GM13977 (cell line): ENCODE measurements at regions not wholly inside any gene's neighbourhood (a gene's known extent, or its start where the extent isn't known, plus 50 kb on each side); places are given as distances from the start of the nearest gene placed in this dataset.

ENCODE experiments used
- DNase-seq: peaks from one replicate; pipeline ENCODE4 v3.0.0; 2012; ENCODE audit warnings: low spot score
- CTCF ChIP-seq: IDR thresholded peaks from 2 replicates; pipeline ENCODE4 v1.5.1; 2012; ENCODE audit warnings: mild to moderate bottlenecking, control low read depth; ENCODE audit not compliant: insufficient read depth; ENCODE audit errors: extremely low read depth, missing control alignments
- in situ Hi-C: fragments of 300-500 bp; cut with MboI; formaldehyde crosslinking; loops from one replicate; pipeline ENCODE4 v1.12.0; 2022; ENCODE audit warnings: low sequenced_read_pairs, low pct_unique_long_range_greater_than_20kb, mixed read lengths, inconsistent platforms; ENCODE audit not compliant: unreplicated experiment

GRCh38 chr1:234961456-234962339 is 166.9 kb downstream of the TOMM20 start:
- in situ Hi-C loops = no loop called here
- no peak for TF ChIP-seq CTCF
- peak; percentile 67 for DNase-seq

GRCh38 chr1:234960722-234961455 is 167.7 kb downstream of the TOMM20 start:
- in situ Hi-C loops = no loop called here
- no peak for TF ChIP-seq CTCF
- DNase-seq = no peak

DNA sequence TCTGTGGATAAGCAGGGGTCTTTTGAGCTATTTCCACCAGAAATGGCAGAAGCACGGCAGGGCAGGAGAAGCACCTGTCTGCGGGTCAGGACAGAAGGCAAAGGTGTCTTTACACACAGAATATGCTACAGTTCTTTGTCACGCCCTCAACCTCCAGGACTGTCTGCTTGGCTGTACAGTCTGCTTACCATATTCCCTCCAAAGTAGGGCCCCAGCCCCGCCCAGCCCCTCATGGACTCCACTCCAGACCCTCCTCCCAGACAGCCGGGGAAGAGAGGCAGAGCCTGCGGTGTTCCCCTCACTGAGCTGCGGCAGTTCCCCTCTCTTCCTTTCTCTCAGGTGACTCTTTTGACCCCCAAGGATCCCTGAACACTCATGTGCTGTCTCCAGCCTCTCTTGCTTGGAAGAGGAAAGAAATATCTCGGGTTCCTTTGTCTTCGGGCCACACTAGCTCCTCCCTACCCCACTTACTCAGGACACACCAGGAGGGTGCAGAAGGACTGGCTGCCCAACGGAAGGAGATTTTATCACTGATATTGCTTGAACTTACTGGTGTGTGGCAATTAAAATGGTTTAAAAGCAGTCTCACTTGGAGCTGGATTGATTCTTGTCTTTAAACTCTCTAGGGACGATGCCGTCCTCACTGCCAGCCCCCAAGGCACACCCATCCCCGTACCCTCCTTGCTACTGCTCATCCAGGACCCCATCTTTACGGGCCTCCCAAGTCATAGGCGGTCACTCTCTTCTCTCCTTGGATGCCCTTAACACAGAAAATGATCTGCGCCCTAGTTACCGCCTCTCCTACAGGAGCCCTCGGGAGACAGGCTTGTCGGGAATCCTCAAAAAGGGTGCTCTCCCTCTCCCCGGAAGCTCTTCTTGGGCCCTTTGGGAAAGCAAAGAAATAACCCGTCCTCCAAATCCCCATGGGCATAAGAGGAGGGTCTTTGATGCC is 169.7 kb downstream of the TOMM20 start:
- no peak for TF ChIP-seq CTCF
- in situ Hi-C loops = no loop called here

DNA sequence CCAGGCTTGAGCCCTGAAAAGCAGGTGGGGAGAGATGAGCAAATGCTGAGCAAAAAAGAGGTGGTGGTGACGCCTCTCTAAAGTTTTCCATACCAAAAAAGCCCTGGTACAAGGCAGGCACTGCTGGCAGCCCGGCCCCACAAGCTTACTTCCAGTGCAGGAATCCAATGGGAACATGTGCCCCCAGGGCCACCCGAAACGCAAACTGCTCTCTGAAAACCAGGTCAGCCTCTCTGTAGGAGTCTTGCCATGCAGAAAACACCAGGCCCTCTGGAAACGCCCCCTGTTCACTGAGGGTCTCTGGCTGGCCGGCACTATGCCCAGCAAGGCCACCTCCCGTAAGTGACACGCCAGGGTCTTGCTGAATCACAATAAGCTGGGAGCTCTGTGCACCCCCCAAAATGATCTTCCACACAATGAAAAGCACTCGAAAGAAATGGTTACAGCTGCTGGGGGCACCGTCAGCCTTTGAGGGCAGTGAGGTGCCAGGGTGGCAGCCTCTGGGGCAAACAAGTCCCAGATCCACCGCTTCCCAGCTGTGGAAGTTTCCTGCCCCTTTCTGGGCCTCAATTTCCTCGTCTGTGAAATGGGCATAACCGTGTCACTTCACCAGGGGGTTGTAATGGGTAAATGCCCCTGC is 170.5 kb downstream of the TOMM20 start:
- in situ Hi-C loops = no loop called here
- no peak for DNase-seq
- no peak for TF ChIP-seq CTCF

More for the DNA sequence above, 169.7 kb downstream of the TOMM20 start:
- DNase-seq = no peak

- in situ Hi-C loops = no loop called here
- DNase-seq = no peak
- no peak for TF ChIP-seq CTCF
Observed at GRCh38 chr1:234957330-234958065, 171.1 kb downstream of the TOMM20 start.
